ENCODE measurements at regions not wholly inside any gene's neighbourhood (a gene's known extent, or its start where the extent isn't known, plus 50 kb on each side); places are given as distances from the start of the nearest gene placed in this dataset.
"Not testable (repeated sequence)": the region's sequence is repeated elsewhere in the genome, so short reads cannot be mapped to it uniquely, and the experiment has no call there.

DNA sequence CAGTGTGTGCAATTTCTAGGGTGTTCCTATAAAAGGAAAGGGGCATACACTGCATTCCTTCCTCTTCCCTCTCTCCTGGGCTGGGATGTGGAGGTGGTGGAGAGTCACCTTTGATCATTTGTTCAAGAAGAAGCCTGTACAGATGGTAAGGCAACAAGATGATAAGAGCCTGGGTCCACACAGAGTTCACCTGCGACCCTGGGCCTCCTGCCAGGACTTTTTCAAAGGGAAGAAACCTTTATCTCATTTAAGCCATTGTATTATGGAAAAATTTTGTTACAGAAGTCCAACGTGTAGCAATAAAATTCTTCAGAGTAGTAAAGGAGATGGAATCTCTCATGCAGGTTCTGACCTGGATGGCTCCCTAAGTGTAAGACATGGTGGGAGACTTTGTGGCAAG, 189.1 kb downstream of the MIS18A start:
- no peak for DNase-seq (ENCODE audit: low read depth)

DNA sequence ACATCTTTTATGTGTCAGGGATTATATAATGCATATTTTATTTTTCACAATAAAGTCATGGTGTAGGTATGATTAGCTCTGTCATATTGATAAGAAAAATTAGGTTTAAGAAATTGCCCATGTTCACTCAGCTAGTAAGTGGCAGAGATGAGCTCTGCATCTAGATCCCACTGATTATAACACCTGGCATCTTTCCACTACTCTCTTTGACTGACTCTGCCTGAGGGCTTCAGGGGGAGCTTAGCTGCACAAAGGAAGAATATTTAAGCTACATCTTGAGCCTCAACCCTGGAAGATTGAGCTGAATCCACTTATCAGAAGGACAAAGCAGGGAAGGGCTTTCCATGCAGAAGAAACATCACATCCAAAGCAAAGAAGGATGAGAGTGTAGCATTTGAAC, 190.4 kb downstream of the MIS18A start:
- DNase-seq (ENCODE audit: low read depth) = no peak

DNA sequence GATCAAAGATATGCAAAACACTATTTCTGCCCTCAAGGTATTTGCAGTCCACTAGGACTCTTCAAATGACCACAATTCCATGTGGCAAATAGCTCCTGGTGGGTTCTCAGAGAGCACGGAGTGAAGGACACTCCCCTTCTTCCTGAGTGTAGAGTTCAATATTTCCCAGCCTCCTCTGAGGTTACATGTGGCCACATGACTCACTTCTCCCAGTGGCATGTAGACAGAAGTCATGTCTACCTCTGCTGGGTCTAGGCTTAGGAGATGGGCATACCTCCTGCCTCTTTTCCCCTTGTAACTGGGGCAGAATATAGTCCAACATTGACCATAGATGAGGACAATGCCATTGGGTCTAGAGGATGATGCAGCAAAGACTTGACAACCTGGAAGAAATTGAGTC, 191.4 kb downstream of the MIS18A start:
- no peak for DNase-seq (ENCODE audit: low read depth)

DNA sequence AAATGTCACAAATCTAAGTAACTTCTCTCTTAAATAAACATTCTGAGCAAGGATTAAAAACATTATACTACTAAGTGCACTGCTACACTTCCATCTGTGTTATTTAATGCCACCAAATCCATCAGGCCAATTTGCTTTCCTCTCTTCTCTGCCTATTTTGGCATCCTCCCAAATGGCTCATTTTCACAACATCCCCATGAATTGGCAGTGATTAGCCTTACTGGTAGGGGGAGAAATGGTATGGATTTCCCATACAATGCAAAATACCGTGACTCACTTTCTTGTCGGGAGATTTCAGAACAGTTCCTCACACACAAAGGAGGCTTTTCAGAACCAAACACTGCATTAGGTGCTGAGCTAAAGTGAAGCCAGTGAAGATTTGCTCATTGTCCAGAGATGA, 195.7 kb downstream of the MIS18A start:
- no peak for DNase-seq (ENCODE audit: low read depth)

DNA sequence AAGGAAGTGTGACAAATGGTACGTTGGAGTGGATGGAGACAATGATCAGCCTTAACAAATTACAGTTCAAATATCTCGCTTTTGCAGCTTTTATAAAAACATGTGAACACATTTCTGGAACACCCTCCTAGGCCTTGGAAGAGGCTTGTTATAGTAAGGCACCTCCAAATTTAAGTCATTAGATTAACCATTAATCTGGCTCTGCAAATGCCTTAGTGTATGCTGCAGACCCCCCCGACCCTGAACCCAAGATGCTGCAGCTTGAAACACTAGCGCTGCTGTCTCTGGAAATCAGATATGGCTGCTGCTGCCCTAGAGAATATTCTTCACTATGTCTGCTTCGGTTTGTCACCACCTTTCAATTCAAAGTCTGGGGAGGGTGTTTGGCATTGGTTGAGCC, 196.4 kb downstream of the MIS18A start:
- DNase-seq (ENCODE audit: low read depth) = no peak

DNA sequence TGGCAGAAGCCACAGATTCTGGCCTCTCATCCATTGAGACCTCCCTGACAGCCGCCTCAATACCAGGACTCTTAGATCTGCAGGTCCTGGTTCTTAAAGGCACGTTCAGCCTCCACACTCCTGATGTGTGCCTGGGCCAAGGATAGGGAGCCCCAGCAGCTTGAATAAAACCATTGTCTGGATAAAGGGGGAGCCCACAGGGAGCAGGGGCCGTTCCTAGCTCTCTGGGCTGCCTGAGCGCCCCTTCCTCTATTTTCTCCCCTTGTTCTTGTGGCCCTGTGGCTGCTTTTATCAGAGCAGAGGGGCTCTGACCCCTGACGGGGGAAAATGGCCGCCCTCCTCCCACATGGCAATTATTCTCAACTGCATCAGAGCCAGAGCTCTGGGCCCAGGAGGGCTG, 200.8 kb downstream of the HUNK start:
- DNase-seq (ENCODE audit: low read depth) = no peak

DNA sequence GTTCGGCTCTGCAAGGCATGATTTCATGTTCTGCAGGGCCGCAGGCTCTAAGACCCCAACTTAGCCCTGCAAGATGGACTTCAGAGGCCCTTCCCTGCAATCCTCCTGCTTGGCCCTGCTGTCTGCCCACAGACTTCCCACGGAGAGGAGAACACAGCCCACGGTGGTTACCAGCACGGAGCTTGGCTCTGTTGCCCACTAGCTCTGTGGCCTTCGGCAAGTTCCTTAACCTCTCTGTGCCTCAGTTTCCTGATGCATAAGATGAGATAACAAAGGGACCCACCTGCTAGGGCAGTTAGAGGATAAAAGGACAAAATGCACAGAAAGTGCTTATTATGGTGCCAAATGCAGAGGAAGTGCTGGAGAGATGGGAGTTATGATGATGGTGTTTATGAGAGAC, 200.4 kb downstream of the HUNK start:
- DNase-seq (ENCODE audit: low read depth) = no peak

DNA sequence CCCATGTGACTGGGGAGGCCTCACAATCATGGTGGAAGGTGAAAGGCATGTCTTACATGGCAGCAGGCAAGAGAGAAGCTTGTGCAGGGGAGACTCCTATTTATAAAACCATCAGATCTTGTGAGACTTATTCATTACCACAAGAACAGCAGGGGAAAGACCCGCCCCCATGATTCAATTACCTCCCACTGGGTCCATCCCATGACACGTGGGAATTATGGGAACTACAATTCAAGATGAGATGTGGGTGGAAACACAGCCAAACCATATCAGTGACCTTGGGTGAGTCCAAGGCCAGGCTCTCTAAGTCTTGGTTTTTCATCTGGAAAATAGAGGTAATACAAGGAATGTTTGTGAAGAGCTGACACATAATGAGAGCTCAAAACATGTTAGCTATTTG, 198.8 kb downstream of the HUNK start:
- not testable (repeated sequence) for DNase-seq (ENCODE audit: low read depth)

DNA sequence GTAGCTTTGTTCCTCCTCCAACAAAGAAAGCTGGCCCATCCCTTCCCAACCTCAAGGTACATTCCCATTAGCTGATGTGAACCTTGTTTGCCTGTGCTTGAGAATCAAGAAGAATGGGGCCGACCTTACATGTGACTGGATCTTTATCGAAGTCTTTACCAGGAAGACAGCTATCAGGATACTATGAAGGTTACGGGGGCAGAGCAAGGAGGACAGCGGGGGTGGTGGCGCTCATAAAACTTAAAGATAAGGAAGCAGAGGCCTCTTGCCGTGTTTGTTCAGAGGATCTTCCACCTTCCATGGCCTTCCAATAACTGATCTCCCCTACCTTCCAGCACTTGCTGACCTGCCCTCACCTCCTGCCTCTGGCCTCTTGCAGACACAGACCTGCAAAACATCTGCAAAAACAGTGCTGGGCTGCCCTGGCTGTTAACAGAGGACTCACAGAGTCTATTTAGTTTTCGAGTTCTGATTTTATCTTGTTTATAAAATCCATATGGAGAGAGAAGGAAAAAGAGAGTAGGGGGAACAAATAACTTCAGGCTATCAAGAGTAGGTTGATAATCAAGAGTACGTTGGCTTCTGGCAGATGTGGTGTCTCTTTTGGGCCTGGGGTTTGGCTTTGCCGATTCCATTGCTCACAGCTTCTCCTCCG, 198.0 kb downstream of the HUNK start:
- no peak for DNase-seq (ENCODE audit: low read depth)

DNA sequence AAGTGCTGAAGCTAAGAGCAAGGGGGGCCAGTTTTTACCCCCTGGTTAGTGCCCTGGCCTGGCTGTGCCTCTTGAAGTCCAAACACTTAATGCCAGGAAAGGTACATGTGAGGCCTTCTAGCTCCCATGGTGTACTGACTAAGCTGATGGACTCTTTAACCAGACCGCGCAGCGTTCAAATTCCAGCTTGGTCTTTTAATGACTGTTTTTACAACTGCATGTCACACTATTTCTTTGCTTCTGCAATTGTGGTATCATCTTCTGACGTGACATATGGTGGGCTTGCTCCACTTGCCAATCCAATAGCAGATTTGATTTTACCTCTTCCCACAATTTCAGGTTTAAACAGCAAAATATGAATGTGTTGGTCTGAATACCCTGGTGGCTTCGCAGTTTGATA, 197.3 kb downstream of the HUNK start:
- DNase-seq (ENCODE audit: low read depth) = no peak

DNA sequence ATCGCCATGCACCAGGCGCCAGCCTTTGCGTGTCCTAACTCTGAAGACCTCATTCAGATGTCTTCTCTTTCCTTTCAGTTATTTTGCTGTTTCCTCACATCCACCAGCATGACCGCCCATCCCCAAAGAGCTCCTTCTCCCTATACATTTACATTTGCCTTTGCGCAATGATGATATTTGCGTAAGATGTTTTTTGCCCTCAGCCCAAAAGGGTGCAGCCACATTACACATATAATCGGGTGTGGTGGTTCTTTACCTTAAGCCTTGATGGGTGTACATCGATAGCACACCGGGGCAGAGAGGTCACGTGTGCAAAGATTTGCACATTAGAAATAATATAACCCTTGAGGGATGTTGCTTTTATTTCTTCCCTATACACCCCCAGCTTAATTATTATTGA, 192.8 kb downstream of the HUNK start:
- DNase-seq (ENCODE audit: low read depth) = no peak

DNA sequence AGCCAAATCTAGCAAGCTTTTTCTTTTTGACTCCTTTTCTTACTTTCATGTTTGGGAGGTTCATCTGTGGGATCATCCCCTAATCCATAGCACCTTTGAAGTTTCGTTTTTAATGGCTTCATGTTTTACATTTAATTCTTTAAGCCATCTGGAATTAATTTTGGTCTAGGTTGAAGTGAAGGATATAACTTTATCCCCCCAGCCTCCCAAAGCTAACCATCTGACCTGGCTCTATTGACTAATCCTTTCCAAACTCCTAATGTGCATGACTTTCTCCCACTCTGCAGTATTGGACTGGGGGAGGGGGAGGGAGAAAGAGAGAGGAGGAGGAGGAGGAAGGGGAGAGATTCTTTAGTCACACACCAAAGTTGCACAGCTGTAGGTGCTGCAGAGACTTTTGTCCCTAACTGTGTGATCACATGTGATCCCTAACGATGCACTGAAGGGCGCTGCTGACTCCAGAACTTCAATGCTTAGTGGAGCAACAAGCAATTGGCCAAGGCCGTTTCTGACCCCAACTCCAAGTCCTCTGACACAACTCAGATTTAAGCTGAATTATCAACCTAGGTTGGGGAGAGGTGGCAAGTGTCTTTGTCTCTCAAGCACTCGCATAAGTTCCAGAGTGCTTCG, 191.6 kb downstream of the HUNK start:
- DNase-seq (ENCODE audit: low read depth) = no peak

DNA sequence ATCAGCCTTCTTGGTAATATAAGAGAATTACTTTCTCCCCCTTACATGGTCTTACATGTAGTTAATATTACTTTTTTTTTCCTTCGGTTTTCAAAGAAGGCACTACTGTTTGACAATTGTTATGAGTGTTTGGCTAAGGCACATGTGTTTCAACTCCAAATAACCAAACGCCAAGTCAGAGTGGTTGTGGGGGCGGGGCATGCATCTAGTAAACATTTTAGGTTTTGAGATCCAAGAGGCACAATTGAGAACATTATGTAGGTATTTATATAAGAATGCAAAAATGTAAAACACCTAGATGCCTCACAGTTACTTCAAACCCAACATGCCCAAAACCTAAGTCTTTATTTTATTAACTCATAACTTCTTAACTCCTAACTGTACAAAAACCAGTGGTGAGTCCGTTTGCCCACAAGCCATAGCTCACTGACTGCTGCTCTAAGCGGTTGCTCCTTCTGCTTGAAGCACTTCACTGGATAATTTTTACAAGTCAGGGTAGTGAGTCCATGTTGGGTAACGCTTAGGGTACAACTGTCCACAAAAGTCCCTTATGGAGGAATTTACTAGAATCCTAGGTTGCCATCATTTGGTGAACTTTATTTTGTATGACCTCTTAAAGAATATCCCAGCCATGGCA, 189.9 kb downstream of the HUNK start:
- no peak for DNase-seq (ENCODE audit: low read depth)

DNA sequence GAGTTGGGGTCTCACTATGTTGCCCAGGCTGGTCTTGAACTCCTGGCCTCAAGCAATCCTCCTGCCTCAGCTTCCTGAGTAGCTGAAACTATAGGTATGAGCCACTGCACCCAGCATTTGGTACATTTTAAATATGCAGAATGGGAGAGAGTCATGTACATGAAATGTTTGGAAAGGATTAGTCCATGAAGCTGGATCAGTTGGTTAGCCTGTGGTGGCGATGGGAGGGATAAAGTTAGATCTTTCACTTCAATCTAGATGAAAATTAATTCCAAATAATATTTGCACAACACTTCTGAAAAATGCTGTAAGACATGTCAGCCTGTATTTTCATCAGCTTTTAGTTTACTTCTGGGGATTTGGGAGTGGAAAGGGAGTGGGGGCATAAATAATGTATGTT, 188.9 kb downstream of the HUNK start:
- no peak for DNase-seq (ENCODE audit: low read depth)

DNA sequence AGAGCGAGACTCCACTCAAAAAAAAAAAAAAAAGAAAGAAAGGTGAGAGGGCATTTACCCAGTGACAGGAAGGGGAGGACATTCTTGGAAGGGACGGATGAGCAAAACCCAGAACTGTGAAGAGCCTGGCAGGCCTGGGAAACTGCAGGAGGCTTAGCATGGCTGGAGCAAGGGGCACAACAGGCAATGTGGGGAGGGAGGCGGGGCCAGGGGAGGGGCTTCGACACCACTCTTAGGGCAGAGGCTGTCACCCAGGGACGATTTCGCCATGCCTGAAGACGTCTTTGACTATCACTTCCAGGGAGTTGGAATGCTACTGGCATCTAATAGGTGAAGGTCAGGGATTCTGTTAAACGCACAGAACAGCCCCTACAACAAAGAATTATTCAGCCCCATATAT, 184.0 kb downstream of the HUNK start:
- no peak for DNase-seq (ENCODE audit: low read depth)

DNA sequence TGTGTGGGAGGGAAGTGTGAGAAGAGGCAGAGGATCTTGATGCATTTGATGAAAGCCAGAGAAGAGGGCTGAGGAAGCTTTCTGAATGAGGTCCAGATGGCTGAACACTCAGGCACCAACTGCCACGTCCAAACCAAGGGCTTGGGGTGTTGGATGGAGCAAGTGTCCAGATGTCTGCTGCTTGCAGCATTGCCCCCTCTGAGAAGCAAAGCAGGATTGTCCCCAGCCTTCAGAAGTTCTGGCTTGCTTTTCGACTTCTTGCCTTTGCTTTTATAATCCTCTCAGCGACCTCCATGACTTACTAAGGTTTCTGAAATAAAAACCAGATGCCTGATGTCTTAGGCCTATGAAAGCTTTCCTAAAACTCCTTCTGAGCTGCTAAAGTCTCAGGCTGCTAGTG, 182.5 kb downstream of the HUNK start:
- no peak for DNase-seq (ENCODE audit: low read depth)
